HepG2 (cell line): ENCODE measurements at regions not wholly inside any gene's neighbourhood (a gene's known extent, or its start where the extent isn't known, plus 50 kb on each side); places are given as distances from the start of the nearest gene placed in this dataset.

Experiments
- ATAC-seq: fragments of 200-7000 bp; cut with Tn5 transposase; 3 replicates; pipeline ENCODE4 v1.9.1; 2020; ENCODE audit warnings: mild to moderate bottlenecking, moderate library complexity
- BruUV-seq: library from RNA; stranded (reverse); fragments of 400-500 nt; replicated peaks from 2 replicates; lab custom pipeline; 2021; lab: Mats Ljungman, UMichigan
- CTCF ChIA-PET: fragments of 300-600 bp; formaldehyde crosslinking; extraction: SDS; loops from one replicate; lab custom pipeline; 2021; ENCODE audit warnings: low total read pairs, inconsistent platforms, low intra/inter-chr PET ratio; lab: Yijun Ruan, JAX
- POLR2A ChIA-PET: fragments of 350-600 bp; sonication (Branson Sonifier 250); formaldehyde crosslinking; loops from one replicate; lab custom pipeline; 2020; ENCODE audit warnings: antibody characterized with exemption, inconsistent platforms; lab: Yijun Ruan, JAX
- DNase-seq: peaks from one replicate; pipeline ENCODE4 v3.0.0-alpha.2; 2015; ENCODE audit warnings: low spot score
- FAIRE-seq: peaks from 3 replicates; lab custom pipeline; 2011; peaks lifted over from hg19 to GRCh38; lab: Jason Lieb, UNC
- H2AFZ ChIP-seq: one replicate; pipeline ENCODE4 v1.6.1; 2011; ENCODE audit warnings: low read length, inconsistent platforms
- H3K27ac ChIP-seq: fragments of 300-600 bp; 3 replicates; pipeline ENCODE4 v1.8.0; 2011; ENCODE audit warnings: mixed run types, mild to moderate bottlenecking, mixed read lengths, low read length, inconsistent platforms; ENCODE audit not compliant: insufficient read depth; ENCODE audit errors: extremely low read length
- H3K27me3 ChIP-seq, 2 experiments: fragments of 200-600 bp in 1 of 2; 2 replicates in 1 of 2; 3 replicates in 1 of 2; pipeline versions ENCODE4 v1.6.0 to v1.8.0; 2011; ENCODE audit warnings: low read length in 2 of 2, mild to moderate bottlenecking in 2 of 2, moderate library complexity in 2 of 2, inconsistent platforms in 1 of 2; ENCODE audit not compliant: insufficient read depth in 2 of 2, control insufficient read depth in 1 of 2
- H3K36me3 ChIP-seq, 2 experiments: fragments of 200-600 bp in 1 of 2; replicated peaks in 1 of 2; 2 replicates in 1 of 2; 3 replicates in 1 of 2; pipeline versions ENCODE4 v1.5.1 to v1.8.0; 2011; ENCODE audit warnings: low read length in 2 of 2, inconsistent platforms in 1 of 2; ENCODE audit not compliant: insufficient read depth in 2 of 2, control insufficient read depth in 1 of 2
- H3K4me1 ChIP-seq: 2 replicates; pipeline ENCODE4 v1.5.1; 2012; ENCODE audit warnings: low read length, inconsistent platforms; ENCODE audit not compliant: insufficient read depth
- H3K4me2 ChIP-seq: 2 replicates; pipeline ENCODE4 v1.6.0; 2011; ENCODE audit warnings: low read depth, low read length, inconsistent platforms
- H3K4me3 ChIP-seq, 3 experiments: fragments of 200-600 bp in 1 of 3; sonication (generic), shearing (Covaris generic) in 1 of 3; replicated peaks in 1 of 3; 2 replicates each; pipeline ENCODE4 v1.5.1; 2011 to 2016; ENCODE audit warnings: low read length in 3 of 3, inconsistent platforms in 2 of 3, low read depth in 2 of 3, mild to moderate bottlenecking in 2 of 3, control low read depth in 1 of 3, mixed read lengths in 1 of 3; ENCODE audit not compliant: insufficient read depth in 1 of 3
- H3K79me2 ChIP-seq: one replicate; pipeline ENCODE4 v1.6.1; 2011; ENCODE audit warnings: low read length, inconsistent platforms; ENCODE audit not compliant: insufficient read depth
- H3K9ac ChIP-seq: 2 replicates; pipeline ENCODE4 v1.6.0; 2011; ENCODE audit warnings: mild to moderate bottlenecking, low read depth, low read length, inconsistent platforms; ENCODE audit not compliant: insufficient read depth
- H3K9me3 ChIP-seq: 2 replicates; pipeline ENCODE4 v1.5.1; 2012; ENCODE audit warnings: mild to moderate bottlenecking, low read length
- H4K20me1 ChIP-seq: 2 replicates; pipeline ENCODE4 v1.6.0; 2011; ENCODE audit warnings: inconsistent platforms, mild to moderate bottlenecking, low read length, moderate library complexity; ENCODE audit not compliant: insufficient read depth
- ARNT2 ChIP-seq: sonication (generic); formaldehyde crosslinking; IDR thresholded peaks from 2 replicates; pipeline ENCODE4 v1.8.0; 2022; ENCODE audit warnings: mild to moderate bottlenecking, low read depth, missing genetic modification reagents, moderate library complexity
- ATF7-NPFF ChIP-seq: sonication (generic); formaldehyde crosslinking; IDR thresholded peaks from 2 replicates; pipeline ENCODE4 v1.8.1; 2023; ENCODE audit warnings: mild to moderate bottlenecking, low read depth, missing genetic modification reagents, moderate library complexity
- KDM2A ChIP-seq: sonication (generic); formaldehyde crosslinking; IDR thresholded peaks from 2 replicates; pipeline ENCODE4 v1.4.0; 2020; ENCODE audit warnings: low read depth, missing genetic modification reagents, borderline replicate concordance
- MAFF ChIP-seq: IDR thresholded peaks from 2 replicates; pipeline ENCODE4 v1.6.1; 2011; ENCODE audit warnings: low read depth, low read length, improper control_type of control experiment
- MAFK ChIP-seq, 2 experiments: IDR thresholded peaks in 1 of 2; conservative IDR thresholded peaks in 1 of 2; 2 replicates each; pipeline ENCODE4 v1.6.1; 2011; ENCODE audit warnings: improper control_type of control experiment in 2 of 2, low read length in 2 of 2
- NCOR1 ChIP-seq: fragments of 200-600 bp; sonication (generic); IDR thresholded peaks from 2 replicates; pipeline ENCODE4 v1.7.0; 2017; ENCODE audit warnings: antibody characterized with exemption, low read length, borderline replicate concordance
- NR2F6 ChIP-seq, 2 experiments: IDR thresholded peaks; 2 replicates each; pipeline ENCODE4 v1.6.1; 2016; ENCODE audit warnings: antibody characterized with exemption in 1 of 2, mild to moderate bottlenecking in 1 of 2
- PRDM4 ChIP-seq: sonication (generic); formaldehyde crosslinking; IDR thresholded peaks from 2 replicates; pipeline ENCODE4 v1.9.0; 2021; ENCODE audit warnings: missing genetic modification reagents, borderline replicate concordance
- U2AF2 ChIP-seq: fragments of 200-400 bp; formaldehyde crosslinking; IDR thresholded peaks from 2 replicates; pipeline ENCODE4 v1.6.1; 2017; ENCODE audit warnings: low read depth, mild to moderate bottlenecking, low read length
- ZFP36 ChIP-seq: fragments of 150-350 bp; IDR thresholded peaks from 2 replicates; pipeline ENCODE4 v1.6.1; 2018; ENCODE audit warnings: borderline replicate concordance, low read length, low read depth; ENCODE audit not compliant: partially characterized antibody
- ZNF124 ChIP-seq: sonication (generic); formaldehyde crosslinking; IDR thresholded peaks from 2 replicates; pipeline ENCODE4 v1.4.0; 2020; ENCODE audit warnings: missing genetic modification reagents
- ZNF3 ChIP-seq: IDR thresholded peaks from 2 replicates; pipeline ENCODE4 v1.7.0; 2017; ENCODE audit warnings: inconsistent platforms
- ZNF768 ChIP-seq: sonication (generic); formaldehyde crosslinking; IDR thresholded peaks from 2 replicates; pipeline ENCODE4 v1.4.0; 2020; ENCODE audit warnings: missing genetic modification reagents
- ZNF790 ChIP-seq: sonication (generic); formaldehyde crosslinking; IDR thresholded peaks from 2 replicates; pipeline ENCODE4 v1.8.0; 2022; ENCODE audit warnings: missing genetic modification reagents, mild to moderate bottlenecking, borderline replicate concordance
- WGBS: methylation state at CpG from one replicate; pipeline ENCODE4 v1.1.6; 2017; ENCODE audit warnings: low lambda C conversion rate; 5-methylcytosine and 5-hydroxymethylcytosine counted together
- in situ Hi-C: cut with HindIII; loops from 2 replicates; pipeline ENCODE4 v1.10.0; 2017; ENCODE audit warnings: low pct_unique_long_range_greater_than_20kb; ENCODE audit not compliant: extremely low pct_ligation_motif_present
- intact Hi-C: fragments of 100-400 bp; cut with micrococcal nuclease; formaldehyde crosslinking; loops from one replicate; pipeline ENCODE4 v1.10.0; 2022; ENCODE audit not compliant: unreplicated experiment

- TF ChIP-seq ZNF3 (CRISPR knock-in tag), result no peak
- TF ChIP-seq ZNF768 (CRISPR knock-in tag), result no peak
- TF ChIP-seq, all 625 proteins: peak for 0
Observed at GRCh38 chr15:34494084-34494399, 56.4 kb upstream of the GOLGA8A start (continued).

- Histone ChIP-seq H2AFZ (no peak overlapping the region), H3K9ac (no peak overlapping the region), H3K79me2 (no peaks in the 10 kb centered on the region), H3K27ac (no peak overlapping the region), H3K9me3 (no peaks in the 10 kb centered on the region), H3K4me2 (no peak overlapping the region), H4K20me1 (no peaks in the 10 kb centered on the region), H3K4me1 (no peaks in the 10 kb centered on the region), H3K36me3 (no peaks in the 10 kb centered on the region), H3K4me3 (no peak overlapping the region), H3K27me3 (no peaks in the 10 kb centered on the region)
- no peak for ATAC-seq
- intact Hi-C loops (no loop called here), in situ Hi-C loops (no loop called here)
- POLR2A ChIA-PET, result no interaction called here
- no TSS peak for BruUV-seq
- no peak for FAIRE-seq
- CTCF ChIA-PET, result no interaction called here
- DNase-seq, result no peak
- WGBS, result 30% methylated on average over 1 of the region's 1 CpG
- TF ChIP-seq MAFF (peak; percentile 25; the same call in 1 of the 2 replicates), ATF7-NPFF (no peak), ZNF124 (CRISPR knock-in tag) (no peak), NR2F6 (IDR thresholded peaks at IDR 0.05) (no peak), NR2F6 (CRISPR knock-in tag; IDR thresholded peaks at IDR 0.05) (no peak), ZNF790 (CRISPR knock-in tag) (no peak), ARNT2 (CRISPR knock-in tag) (no peak), ZFP36 (no peak), U2AF2 (no peak), NCOR1 (no peak), KDM2A (CRISPR knock-in tag) (no peak), PRDM4 (CRISPR knock-in tag) (no peak), MAFK (conservative IDR thresholded peaks at IDR 0.05 in 1 of 2, IDR thresholded peaks at IDR 0.05 in 1 of 2; ENCODE audit: low read length in 2 of 2) (peak; percentile 37 to 45; a peak in 3 of 4 replicates)
Observed at GRCh38 chr15:34493001-34493400, 55.4 kb upstream of the GOLGA8A start.
